HepG2 (cell line): ENCODE measurements at regions not wholly inside any gene's neighbourhood (a gene's known extent, or its start where the extent isn't known, plus 50 kb on each side); places are given as distances from the start of the nearest gene placed in this dataset.

ENCODE experiments used
- ATAC-seq: fragments of 200-7000 bp; cut with Tn5 transposase; 3 replicates; pipeline ENCODE4 v1.9.1; 2020; ENCODE audit warnings: mild to moderate bottlenecking, moderate library complexity
- BruUV-seq: library from RNA; stranded (reverse); fragments of 400-500 nt; replicated peaks from 2 replicates; lab custom pipeline; 2021; lab: Mats Ljungman, UMichigan
- CTCF ChIA-PET: fragments of 300-600 bp; formaldehyde crosslinking; extraction: SDS; loops from one replicate; lab custom pipeline; 2021; ENCODE audit warnings: low total read pairs, inconsistent platforms, low intra/inter-chr PET ratio; lab: Yijun Ruan, JAX
- POLR2A ChIA-PET: fragments of 350-600 bp; sonication (Branson Sonifier 250); formaldehyde crosslinking; loops from one replicate; lab custom pipeline; 2020; ENCODE audit warnings: antibody characterized with exemption, inconsistent platforms; lab: Yijun Ruan, JAX
- DNase-seq: peaks from one replicate; pipeline ENCODE4 v3.0.0-alpha.2; 2015; ENCODE audit warnings: low spot score
- FAIRE-seq: peaks from 3 replicates; lab custom pipeline; 2011; peaks lifted over from hg19 to GRCh38; lab: Jason Lieb, UNC
- H2AFZ ChIP-seq: one replicate; pipeline ENCODE4 v1.6.1; 2011; ENCODE audit warnings: low read length, inconsistent platforms
- H3K27ac ChIP-seq: fragments of 300-600 bp; 3 replicates; pipeline ENCODE4 v1.8.0; 2011; ENCODE audit warnings: mixed run types, mild to moderate bottlenecking, mixed read lengths, low read length, inconsistent platforms; ENCODE audit not compliant: insufficient read depth; ENCODE audit errors: extremely low read length
- H3K27me3 ChIP-seq, 2 experiments: fragments of 200-600 bp in 1 of 2; 2 replicates in 1 of 2; 3 replicates in 1 of 2; pipeline versions ENCODE4 v1.6.0 to v1.8.0; 2011; ENCODE audit warnings: low read length in 2 of 2, mild to moderate bottlenecking in 2 of 2, moderate library complexity in 2 of 2, inconsistent platforms in 1 of 2; ENCODE audit not compliant: insufficient read depth in 2 of 2, control insufficient read depth in 1 of 2
- H3K36me3 ChIP-seq, 2 experiments: fragments of 200-600 bp in 1 of 2; replicated peaks in 1 of 2; 2 replicates in 1 of 2; 3 replicates in 1 of 2; pipeline versions ENCODE4 v1.5.1 to v1.8.0; 2011; ENCODE audit warnings: low read length in 2 of 2, inconsistent platforms in 1 of 2; ENCODE audit not compliant: insufficient read depth in 2 of 2, control insufficient read depth in 1 of 2
- H3K4me1 ChIP-seq: 2 replicates; pipeline ENCODE4 v1.5.1; 2012; ENCODE audit warnings: low read length, inconsistent platforms; ENCODE audit not compliant: insufficient read depth
- H3K4me2 ChIP-seq: 2 replicates; pipeline ENCODE4 v1.6.0; 2011; ENCODE audit warnings: low read depth, low read length, inconsistent platforms
- H3K4me3 ChIP-seq, 3 experiments: fragments of 200-600 bp in 1 of 3; sonication (generic), shearing (Covaris generic) in 1 of 3; replicated peaks in 1 of 3; 2 replicates each; pipeline ENCODE4 v1.5.1; 2011 to 2016; ENCODE audit warnings: low read length in 3 of 3, inconsistent platforms in 2 of 3, low read depth in 2 of 3, mild to moderate bottlenecking in 2 of 3, control low read depth in 1 of 3, mixed read lengths in 1 of 3; ENCODE audit not compliant: insufficient read depth in 1 of 3
- H3K79me2 ChIP-seq: one replicate; pipeline ENCODE4 v1.6.1; 2011; ENCODE audit warnings: low read length, inconsistent platforms; ENCODE audit not compliant: insufficient read depth
- H3K9ac ChIP-seq: 2 replicates; pipeline ENCODE4 v1.6.0; 2011; ENCODE audit warnings: mild to moderate bottlenecking, low read depth, low read length, inconsistent platforms; ENCODE audit not compliant: insufficient read depth
- H3K9me3 ChIP-seq: 2 replicates; pipeline ENCODE4 v1.5.1; 2012; ENCODE audit warnings: mild to moderate bottlenecking, low read length
- H4K20me1 ChIP-seq: 2 replicates; pipeline ENCODE4 v1.6.0; 2011; ENCODE audit warnings: inconsistent platforms, mild to moderate bottlenecking, low read length, moderate library complexity; ENCODE audit not compliant: insufficient read depth
- DPF2 ChIP-seq: sonication (generic); formaldehyde crosslinking; IDR thresholded peaks from 2 replicates; pipeline ENCODE4 v1.4.0; 2020; ENCODE audit warnings: mild to moderate bottlenecking, low read depth, missing genetic modification reagents, borderline replicate concordance
- HNRNPLL ChIP-seq: fragments of 200-400 bp; formaldehyde crosslinking; IDR thresholded peaks from 2 replicates; pipeline ENCODE4 v1.6.1; 2017; ENCODE audit warnings: mild to moderate bottlenecking, low read depth, low read length; ENCODE audit not compliant: poor library complexity, severe bottlenecking
- MBD4 ChIP-seq: IDR thresholded peaks from 2 replicates; pipeline ENCODE4 v1.6.1; 2012; ENCODE audit warnings: low read length, inconsistent platforms, borderline replicate concordance
- MEIS2 ChIP-seq: sonication (generic); formaldehyde crosslinking; IDR thresholded peaks from 2 replicates; pipeline ENCODE4 v1.9.0; 2021; ENCODE audit warnings: mild to moderate bottlenecking, missing genetic modification reagents
- MYPOP ChIP-seq: sonication (generic); formaldehyde crosslinking; IDR thresholded peaks from 2 replicates; pipeline ENCODE4 v1.8.1; 2023; ENCODE audit warnings: mild to moderate bottlenecking, moderate library complexity, missing genetic modification reagents
- NCOA1 ChIP-seq: sonication (generic); formaldehyde crosslinking; IDR thresholded peaks from 2 replicates; pipeline ENCODE4 v1.9.0; 2021; ENCODE audit warnings: missing genetic modification reagents
- NCOA2 ChIP-seq: sonication (generic); formaldehyde crosslinking; IDR thresholded peaks from 2 replicates; pipeline ENCODE4 v1.8.0; 2022; ENCODE audit warnings: inconsistent platforms
- RCOR2 ChIP-seq: IDR thresholded peaks from 2 replicates; pipeline ENCODE4 v1.6.1; 2016; ENCODE audit warnings: missing biosample characterization, missing genetic modification reagents
- SMYD3 ChIP-seq: sonication (generic); formaldehyde crosslinking; IDR thresholded peaks from 2 replicates; pipeline ENCODE4 v1.8.1; 2023; ENCODE audit warnings: mild to moderate bottlenecking, missing genetic modification reagents
- SRSF1 ChIP-seq: fragments of 200-400 bp; formaldehyde crosslinking; optimal IDR thresholded peaks from 2 replicates; pipeline ENCODE3; 2017; ENCODE audit warnings: mild to moderate bottlenecking, low read depth, low read length, moderate library complexity
- TP53 ChIP-seq: sonication (generic); formaldehyde crosslinking; conservative IDR thresholded peaks from 2 replicates; pipeline ENCODE4 v1.4.0; 2020; ENCODE audit warnings: missing genetic modification reagents
- ZNF275 ChIP-seq: sonication (generic); formaldehyde crosslinking; IDR thresholded peaks from 2 replicates; pipeline ENCODE4 v1.8.0; 2022; ENCODE audit warnings: missing genetic modification reagents, mild to moderate bottlenecking, inconsistent platforms, borderline replicate concordance
- ZNF589 ChIP-seq: sonication (generic); formaldehyde crosslinking; conservative IDR thresholded peaks from 2 replicates; pipeline ENCODE4 v1.8.0; 2022; ENCODE audit warnings: mild to moderate bottlenecking, moderate library complexity, missing genetic modification reagents
- ZNF598 ChIP-seq: sonication (generic); formaldehyde crosslinking; IDR thresholded peaks from 2 replicates; pipeline ENCODE4 v1.5.1; 2020; ENCODE audit warnings: mild to moderate bottlenecking, missing genetic modification reagents, borderline replicate concordance
- whole genome bisulfite sequencing: methylation state at CpG from one replicate; pipeline ENCODE4 v1.1.6; 2017; ENCODE audit warnings: low lambda C conversion rate; 5-methylcytosine and 5-hydroxymethylcytosine counted together
- in situ Hi-C: cut with HindIII; loops from 2 replicates; pipeline ENCODE4 v1.10.0; 2017; ENCODE audit warnings: low pct_unique_long_range_greater_than_20kb; ENCODE audit not compliant: extremely low pct_ligation_motif_present
- intact Hi-C: fragments of 100-400 bp; cut with micrococcal nuclease; formaldehyde crosslinking; loops from one replicate; pipeline ENCODE4 v1.10.0; 2022; ENCODE audit not compliant: unreplicated experiment
- TF ChIP-seq, protein P1 (sequence below): sonication (generic); formaldehyde crosslinking; IDR thresholded peaks from 2 replicates; pipeline ENCODE4 v1.4.0; 2020; ENCODE audit warnings: missing genetic modification reagents, borderline replicate concordance
- TF ChIP-seq, protein P2 (sequence below): sonication (generic); formaldehyde crosslinking; IDR thresholded peaks from 2 replicates; pipeline ENCODE4 v1.4.0; 2020; ENCODE audit warnings: missing genetic modification reagents
- TF ChIP-seq, protein P3 (sequence below): fragments of 450-650 bp; IDR thresholded peaks from 2 replicates; pipeline ENCODE4 v1.6.1; 2017
- TF ChIP-seq, protein P4 (sequence below): sonication (generic); formaldehyde crosslinking; IDR thresholded peaks from 2 replicates; pipeline ENCODE4 v1.5.0; 2020; ENCODE audit warnings: missing genetic modification reagents

DNA sequence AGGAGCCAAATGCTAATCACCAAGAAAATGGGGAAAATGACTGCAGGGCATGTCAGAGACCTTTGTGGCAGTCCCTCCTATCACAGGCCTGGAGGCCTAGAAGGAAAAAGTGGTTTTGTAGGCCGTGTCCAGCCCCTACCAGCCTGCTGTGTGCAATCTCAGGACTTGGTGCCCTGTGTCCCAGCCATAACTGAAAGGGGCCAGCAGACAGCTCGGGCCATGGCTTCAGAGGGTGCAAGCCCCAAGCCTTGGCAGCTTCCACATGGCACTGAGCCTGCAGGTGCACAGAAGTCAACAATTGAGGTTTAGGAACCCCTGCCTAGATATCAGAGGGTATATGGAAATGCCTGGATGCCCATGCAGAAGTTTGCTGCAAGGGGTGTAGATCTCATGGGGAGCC is 391.2 kb upstream of the FSIP2 start:
- Histone ChIP-seq H3K27me3 (no peaks in the 10 kb centered on the region), H2AFZ (no peak overlapping the region), H3K79me2 (no peaks in the 10 kb centered on the region), H3K36me3 (no peaks in the 10 kb centered on the region), H3K9ac (no peak overlapping the region), H3K27ac (no peak overlapping the region), H3K4me1 (no peaks in the 10 kb centered on the region), H3K4me2 (no peak overlapping the region), H3K9me3 (no peaks in the 10 kb centered on the region), H4K20me1 (no peaks in the 10 kb centered on the region), H3K4me3 (no peak overlapping the region)
- no peak for DNase-seq
- POLR2A ChIA-PET: no interaction called here
- CTCF ChIA-PET: no interaction called here
- ATAC-seq: no peak
- WGBS: 0% methylated on average over 1 of the region's 2 CpGs
- no TSS peak for BruUV-seq
- in situ Hi-C loops: no loop called here
- intact Hi-C loops: no loop called here
- no peak for FAIRE-seq
- TF ChIP-seq MYPOP (CRISPR knock-in tag) (no peak), ZNF275 (CRISPR knock-in tag) (no peak), NCOA1 (CRISPR knock-in tag) (no peak), MEIS2 (CRISPR knock-in tag) (no peak), HNRNPLL (no peak), TP53 (no peak), DPF2 (CRISPR knock-in tag) (no peak), RCOR2 (CRISPR knock-in tag) (no peak), ZNF589 (CRISPR knock-in tag) (no peak), MBD4 (no peak), SRSF1 (no peak), NCOA2 (CRISPR knock-in tag) (no peak), SMYD3 (no peak), ZNF598 (no peak)
- TF ChIP-seq, protein P1, sequence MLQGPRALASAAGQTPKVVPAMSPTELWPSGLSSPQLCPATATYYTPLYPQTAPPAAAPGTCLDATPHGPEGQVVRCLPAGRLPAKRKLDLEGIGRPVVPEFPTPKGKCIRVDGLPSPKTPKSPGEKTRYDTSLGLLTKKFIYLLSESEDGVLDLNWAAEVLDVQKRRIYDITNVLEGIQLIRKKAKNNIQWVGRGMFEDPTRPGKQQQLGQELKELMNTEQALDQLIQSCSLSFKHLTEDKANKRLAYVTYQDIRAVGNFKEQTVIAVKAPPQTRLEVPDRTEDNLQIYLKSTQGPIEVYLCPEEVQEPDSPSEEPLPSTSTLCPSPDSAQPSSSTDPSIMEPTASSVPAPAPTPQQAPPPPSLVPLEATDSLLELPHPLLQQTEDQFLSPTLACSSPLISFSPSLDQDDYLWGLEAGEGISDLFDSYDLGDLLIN: no peak
- TF ChIP-seq, protein P2, sequence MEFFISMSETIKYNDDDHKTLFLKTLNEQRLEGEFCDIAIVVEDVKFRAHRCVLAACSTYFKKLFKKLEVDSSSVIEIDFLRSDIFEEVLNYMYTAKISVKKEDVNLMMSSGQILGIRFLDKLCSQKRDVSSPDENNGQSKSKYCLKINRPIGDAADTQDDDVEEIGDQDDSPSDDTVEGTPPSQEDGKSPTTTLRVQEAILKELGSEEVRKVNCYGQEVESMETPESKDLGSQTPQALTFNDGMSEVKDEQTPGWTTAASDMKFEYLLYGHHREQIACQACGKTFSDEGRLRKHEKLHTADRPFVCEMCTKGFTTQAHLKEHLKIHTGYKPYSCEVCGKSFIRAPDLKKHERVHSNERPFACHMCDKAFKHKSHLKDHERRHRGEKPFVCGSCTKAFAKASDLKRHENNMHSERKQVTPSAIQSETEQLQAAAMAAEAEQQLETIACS: no peak
- TF ChIP-seq, protein P3, sequence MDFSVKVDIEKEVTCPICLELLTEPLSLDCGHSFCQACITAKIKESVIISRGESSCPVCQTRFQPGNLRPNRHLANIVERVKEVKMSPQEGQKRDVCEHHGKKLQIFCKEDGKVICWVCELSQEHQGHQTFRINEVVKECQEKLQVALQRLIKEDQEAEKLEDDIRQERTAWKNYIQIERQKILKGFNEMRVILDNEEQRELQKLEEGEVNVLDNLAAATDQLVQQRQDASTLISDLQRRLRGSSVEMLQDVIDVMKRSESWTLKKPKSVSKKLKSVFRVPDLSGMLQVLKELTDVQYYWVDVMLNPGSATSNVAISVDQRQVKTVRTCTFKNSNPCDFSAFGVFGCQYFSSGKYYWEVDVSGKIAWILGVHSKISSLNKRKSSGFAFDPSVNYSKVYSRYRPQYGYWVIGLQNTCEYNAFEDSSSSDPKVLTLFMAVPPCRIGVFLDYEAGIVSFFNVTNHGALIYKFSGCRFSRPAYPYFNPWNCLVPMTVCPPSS: no peak
- TF ChIP-seq, protein P4, sequence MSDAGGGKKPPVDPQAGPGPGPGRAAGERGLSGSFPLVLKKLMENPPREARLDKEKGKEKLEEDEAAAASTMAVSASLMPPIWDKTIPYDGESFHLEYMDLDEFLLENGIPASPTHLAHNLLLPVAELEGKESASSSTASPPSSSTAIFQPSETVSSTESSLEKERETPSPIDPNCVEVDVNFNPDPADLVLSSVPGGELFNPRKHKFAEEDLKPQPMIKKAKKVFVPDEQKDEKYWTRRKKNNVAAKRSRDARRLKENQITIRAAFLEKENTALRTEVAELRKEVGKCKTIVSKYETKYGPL (CRISPR knock-in tag): no peak
